HG03045 (cell line): ENCODE measurements at regions not wholly inside any gene's neighbourhood (a gene's known extent, or its start where the extent isn't known, plus 50 kb on each side); places are given as distances from the start of the nearest gene placed in this dataset.
"Not testable (repeated sequence)": the region's sequence is repeated elsewhere in the genome, so short reads cannot be mapped to it uniquely, and the experiment has no call there.

ENCODE experiments used
- ATAC-seq: cut with Tn5 transposase; IDR thresholded peaks from one replicate; pipeline ENCODE4 v1.9.1; 2021; ENCODE audit warnings: mild to moderate bottlenecking, moderate library complexity; ENCODE audit not compliant: unreplicated experiment

DNA sequence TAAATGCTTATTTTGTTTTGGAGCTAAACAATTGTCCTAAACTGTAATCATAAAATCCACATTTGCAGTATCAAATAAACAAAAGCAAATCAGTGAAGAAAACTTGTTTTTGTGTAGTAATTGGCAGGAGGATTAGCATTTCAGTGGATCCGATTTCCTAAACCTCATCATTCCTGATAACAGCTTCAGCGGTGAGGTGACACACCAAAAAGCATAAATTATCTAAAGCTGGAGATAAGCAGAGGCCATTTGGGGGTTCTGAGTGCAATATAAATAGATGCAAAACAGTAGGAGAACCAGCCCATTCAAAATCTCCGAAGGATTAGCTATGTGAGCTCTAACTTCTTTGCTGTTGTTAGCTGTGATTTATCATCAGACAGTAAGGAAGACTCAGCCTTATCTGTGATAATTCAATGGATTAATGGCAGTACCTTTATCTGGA lies 235.8 kb downstream of the EPHA7 start:
- no peak for ATAC-seq

DNA sequence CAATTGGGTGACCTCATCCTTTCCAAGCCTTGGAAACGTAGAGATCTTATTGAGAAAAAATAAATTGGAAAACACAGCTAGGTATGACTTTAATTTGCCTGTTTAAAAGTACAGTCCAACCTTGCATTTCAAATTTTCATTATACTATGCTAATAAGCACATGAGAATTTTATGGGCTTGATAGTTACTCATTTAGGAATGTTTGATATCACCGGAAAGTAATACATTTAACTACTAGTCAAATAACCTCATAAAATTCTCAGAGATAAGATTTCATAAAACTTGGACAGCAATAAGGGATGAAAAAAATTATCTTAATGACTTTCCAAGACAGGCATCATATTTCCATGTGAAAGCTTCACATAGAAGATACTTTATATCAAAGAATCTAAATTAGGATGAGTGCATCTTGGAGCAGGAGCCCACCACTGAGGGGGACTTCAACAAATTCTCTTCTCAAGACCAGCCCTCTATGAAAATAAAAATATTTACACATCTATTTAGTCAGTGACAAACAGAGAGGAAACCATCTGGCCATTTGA lies 236.3 kb downstream of the EPHA7 start:
- ATAC-seq: no peak

DNA sequence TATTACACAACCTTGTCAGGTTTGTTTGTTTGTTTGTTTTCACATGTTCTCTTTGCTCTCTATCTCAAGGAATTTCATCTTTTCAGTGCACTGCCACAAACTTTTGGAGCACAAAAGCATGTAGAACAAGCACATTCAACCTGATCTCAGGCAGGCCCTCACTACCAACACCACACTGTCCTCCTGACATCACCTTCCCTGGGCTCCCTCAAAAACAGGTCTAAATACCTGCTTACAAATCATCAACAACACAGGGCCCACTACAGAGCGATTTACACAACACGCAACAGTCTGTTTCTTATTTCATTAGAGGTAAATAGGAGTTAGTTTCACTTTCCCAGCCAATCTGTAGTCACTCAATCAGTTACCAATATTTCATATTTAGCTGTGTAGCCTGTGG lies 241.4 kb downstream of the EPHA7 start:
- no peak for ATAC-seq

DNA sequence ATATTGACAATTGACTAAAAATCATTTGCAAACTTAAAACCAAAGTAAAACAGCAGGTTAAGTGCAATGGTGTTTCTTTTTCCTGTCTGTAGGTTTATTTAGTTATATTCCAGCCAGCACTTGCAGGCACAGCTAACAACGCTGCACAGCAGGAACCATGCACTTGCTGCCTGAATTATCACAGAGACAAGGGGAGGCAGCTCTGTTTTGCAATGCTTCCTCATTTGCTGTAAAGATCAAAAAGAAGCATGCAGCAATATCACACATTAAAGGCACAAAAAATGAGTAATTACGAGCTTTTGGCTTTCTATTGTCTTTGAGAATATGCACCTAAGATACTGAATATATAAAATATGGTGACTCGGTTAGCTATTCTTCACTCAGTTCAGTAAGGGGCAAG lies 241.9 kb downstream of the EPHA7 start:
- no peak for ATAC-seq

DNA sequence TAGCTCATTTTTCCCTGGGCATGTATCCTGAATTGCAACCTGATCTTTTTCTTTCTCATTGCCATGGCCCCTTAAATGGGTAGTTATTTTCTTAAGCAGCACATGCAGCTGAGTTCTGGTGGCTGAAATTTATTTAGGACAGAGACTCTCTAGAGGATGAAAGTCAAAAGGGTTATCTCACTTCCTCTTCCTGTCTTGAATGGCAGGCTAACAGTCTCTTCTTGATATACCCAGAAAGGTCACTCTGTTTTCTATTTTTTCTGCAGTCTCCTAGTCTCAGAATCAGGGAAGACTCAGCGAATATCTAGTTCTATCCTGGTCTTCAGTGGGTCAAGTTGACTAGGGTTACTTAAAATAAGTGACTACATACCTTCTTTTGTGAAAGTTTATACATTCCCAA lies 243.3 kb downstream of the EPHA7 start:
- ATAC-seq: no peak

DNA sequence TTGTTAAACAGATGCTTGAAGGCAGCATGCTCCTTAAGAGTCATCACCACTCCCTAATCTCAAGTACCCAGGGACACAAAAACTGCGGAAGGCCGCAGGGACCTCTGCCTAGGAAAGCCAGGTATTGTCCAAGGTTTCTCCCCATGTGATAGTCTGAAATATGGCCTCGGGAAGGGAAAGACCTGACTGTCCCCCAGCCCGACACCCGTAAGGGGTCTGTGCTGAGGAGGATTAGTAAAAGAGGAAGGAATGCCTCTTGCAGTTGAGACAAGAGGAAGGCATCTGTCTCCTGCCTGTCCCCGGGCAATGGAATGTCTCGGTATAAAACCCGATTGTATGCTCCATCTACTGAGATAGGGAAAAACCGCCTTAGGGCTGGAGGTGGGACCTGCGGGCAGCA lies 245.8 kb downstream of the EPHA7 start:
- not testable (repeated sequence) for ATAC-seq

DNA sequence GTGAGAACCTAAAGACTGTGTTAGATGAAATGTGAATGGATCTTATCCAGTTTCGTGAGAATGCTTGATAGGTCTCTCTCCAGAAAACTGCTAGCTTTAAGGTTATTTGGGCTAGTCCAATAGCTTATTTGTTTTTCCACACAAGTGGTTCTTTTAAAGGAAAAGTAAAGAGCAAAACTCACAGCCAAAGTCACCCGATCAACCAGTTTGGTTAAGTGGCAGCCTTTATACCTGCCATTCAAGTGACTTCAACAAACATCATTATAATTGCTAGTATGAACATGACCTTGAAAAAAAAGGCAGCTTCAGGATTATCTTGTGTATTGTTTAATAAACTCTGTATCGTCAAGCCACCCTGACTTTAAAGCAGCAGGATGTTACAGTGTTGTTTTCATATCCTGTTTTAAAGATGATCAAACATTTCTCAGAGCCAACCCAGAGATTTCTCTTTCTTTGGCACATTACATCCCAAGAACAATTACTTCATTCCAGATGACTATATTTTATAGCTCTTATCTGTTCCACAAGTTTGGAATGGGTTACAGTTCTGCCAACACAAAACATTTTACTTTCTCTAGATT lies 253.4 kb downstream of the EPHA7 start:
- no peak for ATAC-seq

DNA sequence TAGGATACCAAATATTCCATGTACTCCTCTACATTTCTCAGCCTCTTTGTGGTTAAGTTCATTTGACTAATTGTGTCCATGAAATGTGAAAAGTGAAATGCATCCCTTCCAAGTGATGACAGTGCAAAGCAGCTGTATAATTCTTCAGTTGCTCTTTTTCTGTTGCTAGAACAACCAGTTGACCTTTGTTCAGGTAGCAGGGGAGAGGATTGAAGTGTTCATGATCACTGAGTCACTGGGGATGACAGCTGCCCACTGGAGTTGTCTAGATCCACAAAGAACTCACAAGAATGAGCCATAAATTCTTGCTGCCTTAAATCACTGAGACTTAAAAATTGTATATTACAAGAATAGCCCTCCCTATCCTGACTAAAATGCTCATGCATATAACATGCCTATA lies 254.6 kb downstream of the EPHA7 start:
- ATAC-seq: no peak

DNA sequence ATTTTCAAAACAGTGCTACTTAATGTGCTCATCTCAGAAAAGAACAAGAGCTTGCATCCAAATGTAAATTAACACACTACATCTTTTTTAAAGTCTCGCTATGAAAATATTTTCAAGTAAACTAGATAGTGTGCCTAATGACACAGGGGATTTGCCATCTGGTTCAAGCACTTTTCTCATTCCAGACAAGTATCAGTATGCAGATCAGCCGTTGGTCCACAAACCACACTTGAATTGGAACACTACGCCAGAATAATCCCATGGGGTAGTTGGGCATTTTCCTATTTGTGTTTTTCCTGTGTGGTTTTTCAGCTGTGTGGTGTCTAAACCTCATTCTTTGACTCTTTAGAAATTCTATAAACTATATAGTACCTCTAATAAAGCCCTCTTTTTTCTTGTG lies 256.2 kb downstream of the EPHA7 start:
- ATAC-seq: no peak

DNA sequence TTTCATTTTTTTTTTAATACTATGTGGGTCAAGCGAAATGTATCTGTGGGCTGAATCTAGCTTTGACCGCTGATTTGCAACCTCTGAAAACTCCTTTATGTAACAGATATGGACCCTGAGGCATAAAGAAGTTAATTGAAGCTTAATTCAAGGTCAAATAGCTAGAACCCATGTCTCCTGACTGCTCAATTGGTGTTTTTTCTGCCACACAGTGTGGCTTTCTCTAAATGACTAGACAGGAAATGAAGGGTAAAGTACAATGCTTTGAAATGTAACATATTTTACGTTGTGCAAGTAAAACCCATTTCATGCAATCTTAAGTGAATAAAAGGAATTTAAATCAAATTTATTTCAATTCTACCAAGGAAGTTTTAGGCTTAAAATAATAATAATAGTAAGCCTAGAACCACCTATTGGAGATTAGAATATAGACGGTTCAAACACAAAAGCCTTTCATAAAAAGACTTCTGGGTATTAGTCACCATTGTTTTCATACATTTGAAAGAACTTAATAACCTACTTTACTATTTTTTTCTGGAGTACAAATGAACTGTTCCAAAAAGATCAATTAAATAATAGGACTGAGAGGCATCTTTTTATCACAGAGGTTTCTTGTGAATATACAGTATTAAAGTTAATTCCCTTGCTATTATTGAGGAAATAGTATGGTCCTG lies 279.8 kb downstream of the EPHA7 start:
- no peak for ATAC-seq

DNA sequence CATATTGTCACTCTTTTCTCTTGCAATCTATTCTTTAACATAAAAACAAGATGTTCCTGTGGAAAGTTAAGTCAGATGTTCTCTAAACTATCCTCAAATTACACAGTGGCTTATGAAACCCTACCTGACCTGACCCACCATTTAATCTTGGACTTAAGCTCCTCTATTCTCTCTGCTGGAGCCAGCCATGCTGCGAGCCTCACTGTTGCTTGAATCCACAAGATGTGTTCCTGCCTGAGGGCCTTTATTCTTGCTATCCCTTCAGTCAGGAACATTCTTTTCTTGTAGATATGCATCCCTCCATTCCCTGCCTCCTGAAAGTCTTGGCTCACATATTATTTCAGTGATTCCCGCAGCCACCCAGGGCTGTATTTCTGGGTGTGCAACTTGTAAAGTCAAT lies 283.2 kb downstream of the EPHA7 start:
- no peak for ATAC-seq

DNA sequence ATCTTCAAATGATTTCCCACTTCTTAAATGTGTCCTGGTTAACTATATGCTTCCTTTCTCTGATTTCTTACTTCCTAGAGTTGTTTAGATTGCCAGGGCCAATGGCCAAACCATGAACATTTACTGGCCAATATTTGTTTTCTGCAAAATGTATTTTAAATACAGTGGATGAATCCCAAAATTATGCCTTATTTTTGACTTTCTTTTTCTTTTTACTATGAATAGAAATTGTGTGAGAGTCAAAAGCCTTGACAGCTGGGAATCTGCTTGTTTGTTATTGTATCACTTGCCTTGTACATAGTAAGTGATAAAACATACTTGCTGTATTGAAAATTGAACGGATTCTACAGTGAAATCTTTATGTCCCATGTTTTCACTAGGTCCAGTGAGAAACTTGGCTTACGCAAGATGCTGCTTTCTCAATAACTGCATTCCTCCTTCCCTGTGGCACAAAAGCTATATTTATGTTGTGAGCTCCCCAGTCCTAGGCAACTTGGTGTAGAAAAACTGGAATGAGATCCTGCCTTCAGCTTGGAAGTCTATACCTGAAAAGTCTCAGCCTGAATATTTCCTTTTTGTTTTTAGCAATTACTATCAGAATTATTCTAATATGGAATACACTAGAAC lies 295.2 kb downstream of the EPHA7 start:
- no peak for ATAC-seq

DNA sequence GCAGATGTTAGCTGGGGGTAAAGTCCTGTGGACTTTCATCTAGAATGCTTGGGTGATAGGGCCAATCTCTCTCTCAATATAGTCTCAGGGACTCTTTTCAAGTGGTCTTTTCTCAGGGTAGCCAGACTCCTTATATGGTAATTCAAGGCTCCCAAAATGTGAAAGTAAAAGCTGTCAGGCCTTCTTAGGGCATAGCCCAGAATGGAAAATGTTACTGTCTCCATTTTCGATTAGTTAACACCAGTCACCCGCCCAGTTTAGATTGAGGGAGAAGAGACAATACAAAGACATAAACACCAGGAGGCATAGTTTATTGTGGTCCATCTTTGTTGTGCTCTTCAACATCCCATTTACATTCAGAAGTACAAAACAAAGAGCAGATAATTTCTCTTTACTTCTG lies 295.8 kb downstream of the EPHA7 start:
- ATAC-seq: no peak

DNA sequence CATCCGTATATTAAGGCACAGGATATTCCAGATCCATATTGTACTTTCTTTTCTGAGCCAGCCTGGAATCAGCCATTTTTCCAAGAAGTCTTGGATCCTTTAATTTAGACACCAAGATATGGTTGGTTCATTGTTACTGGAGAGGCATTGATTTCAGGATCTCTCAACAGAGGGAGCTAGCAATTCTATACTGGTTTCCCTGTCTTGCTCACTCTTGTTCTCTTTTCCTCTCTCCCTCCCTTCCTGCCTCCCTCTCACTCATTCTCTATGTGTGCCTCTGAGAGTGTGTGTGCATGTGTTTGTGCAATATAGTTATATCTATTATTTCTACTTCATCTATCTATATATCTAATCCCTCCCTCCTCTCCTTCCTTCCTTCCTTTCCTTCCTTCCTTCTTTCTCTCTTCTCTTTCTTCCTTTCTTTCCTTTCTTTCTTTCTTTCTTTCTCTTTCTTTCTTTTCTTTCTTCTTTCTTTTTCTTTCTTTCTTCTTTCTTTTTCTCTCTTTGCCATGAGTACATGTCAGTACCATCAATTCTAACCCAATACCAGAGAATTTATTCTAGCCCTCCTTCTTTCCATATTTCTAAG lies 299.1 kb downstream of the EPHA7 start:
- ATAC-seq: no peak

DNA sequence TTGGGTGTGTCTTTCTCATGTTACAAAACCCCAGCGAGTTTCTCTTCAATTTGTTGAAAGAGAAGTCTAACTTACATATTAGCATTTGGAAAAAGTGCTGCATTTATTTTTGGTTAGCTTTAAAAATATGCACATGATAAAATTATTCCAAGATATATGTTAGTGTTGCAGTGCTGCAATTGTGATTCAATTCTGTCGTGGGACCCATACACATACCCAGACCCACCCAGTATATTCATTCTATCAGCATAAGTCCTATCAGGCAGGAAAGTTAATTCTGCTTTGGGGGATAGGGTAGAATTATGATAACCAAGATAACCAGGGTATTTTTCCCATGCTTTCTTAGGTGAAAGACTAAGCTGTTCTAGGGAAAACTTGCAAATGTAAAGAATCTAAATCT lies 313.5 kb downstream of the EPHA7 start:
- ATAC-seq: no peak

DNA sequence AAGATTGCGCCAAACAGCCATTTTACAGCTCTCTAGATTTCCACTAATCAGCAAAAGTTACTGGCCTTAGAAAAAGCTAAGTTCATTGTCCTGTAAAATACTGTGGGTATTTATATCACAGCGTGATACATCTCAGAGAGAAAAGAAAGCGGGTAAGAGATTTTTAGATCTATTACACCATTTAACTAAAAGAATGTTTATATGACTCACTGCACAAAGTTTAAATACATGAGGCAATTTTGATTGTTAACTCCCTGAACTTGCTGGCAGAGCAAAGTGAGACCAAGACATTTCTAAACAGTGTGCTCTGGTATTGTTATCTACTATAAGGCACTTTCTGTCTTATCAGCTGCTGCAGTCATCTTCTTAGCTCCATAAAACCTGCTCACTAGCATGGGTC lies 314.3 kb downstream of the EPHA7 start:
- no peak for ATAC-seq

DNA sequence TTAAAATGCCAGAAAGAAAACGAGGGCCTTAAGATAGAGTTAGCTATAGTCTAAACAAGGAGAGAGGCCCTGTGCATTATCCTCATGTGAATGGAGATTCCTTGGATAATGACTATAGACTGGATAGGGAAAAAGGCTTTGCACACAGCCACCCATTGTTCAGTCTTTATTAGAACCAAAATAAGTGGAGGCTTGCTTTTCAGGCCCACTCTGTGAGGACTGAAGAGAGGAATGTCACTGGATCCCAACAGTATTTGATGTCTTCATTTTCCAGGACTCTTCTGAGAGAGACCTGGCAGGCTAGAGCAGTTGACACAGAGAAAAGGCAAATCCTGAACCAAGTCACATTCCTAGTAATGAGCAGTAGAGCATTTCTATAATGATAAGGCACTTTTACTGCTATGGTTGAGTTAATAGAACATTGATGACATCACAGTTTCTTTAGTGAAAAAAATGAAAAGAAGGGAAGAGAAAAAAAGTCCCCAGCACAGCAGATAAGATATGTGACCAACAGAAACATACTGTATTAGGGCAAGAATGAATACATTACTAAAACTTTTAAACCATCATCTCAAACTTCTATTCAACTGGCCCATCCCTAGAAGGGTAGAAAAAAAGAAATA lies 315.1 kb downstream of the EPHA7 start:
- no peak for ATAC-seq

DNA sequence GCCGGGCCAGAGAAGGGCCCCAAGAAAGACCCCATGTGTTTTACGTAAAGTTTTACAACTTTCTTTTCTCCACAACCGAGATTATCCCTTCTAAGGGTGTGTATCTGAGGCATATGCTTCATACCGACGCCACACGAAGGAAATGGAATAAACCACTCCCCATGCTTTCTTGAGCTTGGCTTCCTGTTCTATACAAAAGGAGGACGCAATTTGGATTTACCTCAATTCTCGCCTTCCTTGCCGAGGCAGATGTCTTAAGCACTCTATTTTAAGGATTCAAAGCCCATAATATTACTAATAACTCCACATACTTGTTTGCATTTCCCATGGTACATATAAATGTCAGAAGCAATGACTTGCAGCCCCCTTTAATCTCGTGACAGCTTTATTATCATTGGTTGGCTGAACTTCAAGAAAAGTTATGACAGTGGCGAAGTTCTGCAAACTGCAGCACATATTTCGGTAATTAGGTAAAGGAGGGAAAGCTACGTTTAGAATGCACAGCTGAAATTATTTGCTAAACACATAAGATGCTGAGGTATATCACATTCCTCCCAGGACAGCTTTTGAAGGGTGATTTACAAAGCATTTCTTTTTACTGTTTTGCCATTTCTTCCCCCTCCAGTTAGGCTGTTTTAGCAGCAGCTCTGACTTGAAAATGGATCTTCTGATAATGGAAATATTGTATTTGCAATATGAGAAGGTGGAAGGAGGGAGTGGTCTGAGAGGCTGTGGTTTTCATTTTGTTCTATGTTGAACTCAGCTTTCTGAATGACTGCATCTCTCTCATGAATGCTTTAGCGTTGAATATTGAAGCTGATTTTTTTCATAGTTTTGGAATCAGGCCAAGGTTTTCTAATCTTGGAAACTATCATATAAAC lies 330.5 kb downstream of the EPHA7 start:
- ATAC-seq: no peak

DNA sequence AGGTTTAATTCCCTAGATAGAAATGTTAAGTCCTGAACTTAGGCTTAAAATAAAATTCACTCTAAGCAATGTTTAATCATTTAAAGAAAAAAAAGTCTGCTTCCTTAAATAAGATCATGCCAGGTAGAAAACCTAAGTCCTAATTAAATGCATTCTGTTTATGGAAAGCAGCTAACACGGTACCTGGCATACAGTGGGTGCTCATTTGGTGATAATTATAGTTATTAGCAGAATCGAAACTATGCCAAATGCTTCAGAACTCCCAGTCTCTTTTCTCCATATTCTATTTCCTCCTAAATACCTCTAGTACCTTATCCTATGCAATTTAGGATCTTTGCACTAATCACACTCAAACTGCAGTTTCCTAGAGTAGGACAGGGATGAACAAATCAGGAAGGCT lies 331.8 kb downstream of the EPHA7 start:
- no peak for ATAC-seq

DNA sequence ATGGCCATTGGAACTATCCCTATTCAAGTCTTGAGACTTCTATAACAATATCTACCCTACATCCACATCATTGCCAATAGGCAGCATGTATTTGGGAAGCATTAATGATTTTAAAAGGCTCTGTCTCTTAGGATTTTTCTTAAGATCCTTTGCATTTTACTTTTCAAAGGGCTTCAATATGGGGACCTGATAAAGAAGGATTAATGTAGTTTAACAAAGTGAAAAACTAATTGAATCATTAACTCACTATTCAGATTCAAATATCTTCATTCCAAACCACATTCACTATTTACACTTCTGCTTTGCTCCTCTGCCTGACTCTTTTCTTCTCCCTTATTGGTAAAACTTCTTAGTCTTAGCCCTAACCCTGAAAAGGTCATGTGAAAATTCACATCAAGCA lies 333.0 kb downstream of the EPHA7 start:
- ATAC-seq: no peak
